ENCODE measurements at regions not wholly inside any gene's neighbourhood (a gene's known extent, or its start where the extent isn't known, plus 50 kb on each side); places are given as distances from the start of the nearest gene placed in this dataset.

- ATAC-seq (no peak), DNase-seq (no peak)
- Histone ChIP-seq H3K27me3 (ENCODE audit: insufficient read depth in 3 of 3, low read length in 2 of 3) (no peaks in the 10 kb centered on the region), H3K9me3 (no peaks in the 10 kb centered on the region), H3K4me1 (no peaks in the 10 kb centered on the region), H3K4me3 (no peak overlapping the region), H3K27ac (no peak overlapping the region), H3K36me3 (ENCODE audit: insufficient read depth in 1 of 2, low read depth in 1 of 2) (no peaks in the 10 kb centered on the region)
- TF ChIP-seq CTCF (IDR thresholded peaks at IDR 0.05) = no peak
- intact Hi-C loops (cut with DNase I) = no loop called here
- WGBS, 3 donors = 65 to 80% (median 72%) methylated on average over 2 of the region's 2 CpGs
These were observed 533.8 kb downstream of the OLFM4 start for GRCh38 chr13:53562419-53562818.

- DNase-seq (no peak), ATAC-seq (no peak)
- H3K36me3 ChIP-seq (ENCODE audit: insufficient read depth in 1 of 2, low read depth in 1 of 2) = no peaks in the 10 kb centered on the region
- no peak overlapping the region for H3K27ac ChIP-seq
- no peaks in the 10 kb centered on the region for H3K9me3 ChIP-seq
- H3K27me3 ChIP-seq (ENCODE audit: insufficient read depth in 3 of 3, low read length in 2 of 3) = no peaks in the 10 kb centered on the region
- intact Hi-C loops (cut with DNase I) = no loop called here
- 78 to 81% (median 80%) methylated on average over 1 of the region's 1 CpG for WGBS, 3 donors
- no peak for TF ChIP-seq CTCF (IDR thresholded peaks at IDR 0.05)
- no peak overlapping the region for H3K4me3 ChIP-seq
- no peaks in the 10 kb centered on the region for H3K4me1 ChIP-seq
These were observed 539.9 kb downstream of the OLFM4 start for GRCh38 chr13:53568491-53568890.

GRCh38 chr13:53569453-53569852, 540.8 kb downstream of the OLFM4 start:
- Histone ChIP-seq H3K4me3 (no peak overlapping the region), H3K27me3 (ENCODE audit: insufficient read depth in 3 of 3, low read length in 2 of 3) (no peaks in the 10 kb centered on the region), H3K27ac (no peak overlapping the region), H3K4me1 (no peaks in the 10 kb centered on the region), H3K9me3 (no peaks in the 10 kb centered on the region), H3K36me3 (ENCODE audit: insufficient read depth in 1 of 2, low read depth in 1 of 2) (no peaks in the 10 kb centered on the region)
- TF ChIP-seq CTCF (IDR thresholded peaks at IDR 0.05) = no peak
- no peak for ATAC-seq
- intact Hi-C loops (cut with DNase I) = no loop called here
- WGBS, 3 donors = 69 to 78% (median 69%) methylated on average over 2 of the region's 2 CpGs
- DNase-seq = no peak

GRCh38 chr13:53601113-53601512, 572.5 kb downstream of the OLFM4 start:
- intact Hi-C loops (cut with DNase I) = no loop called here
- 29 to 31% (median 30%) methylated on average over 5 of the region's 5 CpGs for WGBS, 3 donors
- Histone ChIP-seq H3K36me3 (ENCODE audit: insufficient read depth in 1 of 2, low read depth in 1 of 2) (no peaks in the 10 kb centered on the region), H3K27me3 (ENCODE audit: insufficient read depth in 3 of 3, low read length in 2 of 3) (no peaks in the 10 kb centered on the region), H3K4me1 (no peaks in the 10 kb centered on the region), H3K4me3 (no peak overlapping the region), H3K9me3 (no peaks in the 10 kb centered on the region), H3K27ac (no peak overlapping the region)
- DNase-seq (no peak), ATAC-seq (no peak)
- TF ChIP-seq CTCF (IDR thresholded peaks at IDR 0.05) = no peak

- intact Hi-C loops (cut with DNase I) = no loop called here
- Histone ChIP-seq H3K27me3 (ENCODE audit: insufficient read depth in 3 of 3, low read length in 2 of 3) (no peaks in the 10 kb centered on the region), H3K4me1 (no peaks in the 10 kb centered on the region), H3K27ac (no peak overlapping the region), H3K9me3 (no peaks in the 10 kb centered on the region), H3K4me3 (no peak overlapping the region), H3K36me3 (ENCODE audit: insufficient read depth in 1 of 2, low read depth in 1 of 2) (no peaks in the 10 kb centered on the region)
- 51 to 61% (median 61%) methylated on average over 1 of the region's 1 CpG for WGBS, 3 donors
- ATAC-seq = no peak
- TF ChIP-seq CTCF (IDR thresholded peaks at IDR 0.05) = no peak
- no peak for DNase-seq
These were observed 576.7 kb downstream of the OLFM4 start for GRCh38 chr13:53605326-53605725.

Data from psoas muscle (tissue), 7 donors.